ENCODE measurements at regions not wholly inside any gene's neighbourhood (a gene's known extent, or its start where the extent isn't known, plus 50 kb on each side); places are given as distances from the start of the nearest gene placed in this dataset.

DNA sequence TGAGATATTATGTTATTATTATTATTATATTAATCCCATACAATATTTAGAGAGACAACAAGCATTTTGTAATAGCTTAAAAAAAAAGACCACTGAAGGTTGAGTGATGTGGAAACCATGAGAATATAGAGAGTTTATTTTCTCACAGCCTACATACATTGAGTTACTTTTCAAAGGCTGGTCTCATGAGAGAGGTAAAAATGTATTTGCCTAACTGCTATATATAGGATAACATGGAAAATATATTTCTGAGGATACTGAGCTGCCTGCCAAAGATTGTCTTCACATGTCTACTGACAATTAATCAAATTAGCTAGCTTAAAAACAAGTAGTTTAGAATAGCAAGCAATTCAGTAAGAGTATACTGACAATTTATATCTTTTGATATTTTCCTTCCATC, 192.2 kb upstream of the NRIP1 start:
- no peak for ATAC-seq
- in situ Hi-C loops (cut with HindIII; ENCODE audit: low pct_unique_long_range_greater_than_20kb, low sequenced_read_pairs) = no loop called here
- no TSS peak for BruUV-seq (replicated peaks)
- Histone ChIP-seq H3K27ac (ENCODE audit: low read length) (no peak overlapping the region), H3K4me3 (ENCODE audit: low read depth in 2 of 2, low read length in 2 of 2) (no peak overlapping the region), H3K4me1 (ENCODE audit: control insufficient read depth, insufficient read depth, low read length) (no peaks in the 10 kb centered on the region), H3K36me3 (ENCODE audit: control insufficient read depth, insufficient read depth, low read length) (no peaks in the 10 kb centered on the region), H3K9me3 (ENCODE audit: control insufficient read depth, insufficient read depth, low read depth, low read length) (no peaks in the 10 kb centered on the region), H3K27me3 (ENCODE audit: control insufficient read depth, insufficient read depth, low read length) (no peaks in the 10 kb centered on the region)
- POLR2A ChIA-PET = no interaction called here
- intact Hi-C loops (cut with micrococcal nuclease; ENCODE audit: unreplicated experiment) = no loop called here
- CTCF ChIA-PET = no interaction called here
- TF ChIP-seq, protein P1, sequence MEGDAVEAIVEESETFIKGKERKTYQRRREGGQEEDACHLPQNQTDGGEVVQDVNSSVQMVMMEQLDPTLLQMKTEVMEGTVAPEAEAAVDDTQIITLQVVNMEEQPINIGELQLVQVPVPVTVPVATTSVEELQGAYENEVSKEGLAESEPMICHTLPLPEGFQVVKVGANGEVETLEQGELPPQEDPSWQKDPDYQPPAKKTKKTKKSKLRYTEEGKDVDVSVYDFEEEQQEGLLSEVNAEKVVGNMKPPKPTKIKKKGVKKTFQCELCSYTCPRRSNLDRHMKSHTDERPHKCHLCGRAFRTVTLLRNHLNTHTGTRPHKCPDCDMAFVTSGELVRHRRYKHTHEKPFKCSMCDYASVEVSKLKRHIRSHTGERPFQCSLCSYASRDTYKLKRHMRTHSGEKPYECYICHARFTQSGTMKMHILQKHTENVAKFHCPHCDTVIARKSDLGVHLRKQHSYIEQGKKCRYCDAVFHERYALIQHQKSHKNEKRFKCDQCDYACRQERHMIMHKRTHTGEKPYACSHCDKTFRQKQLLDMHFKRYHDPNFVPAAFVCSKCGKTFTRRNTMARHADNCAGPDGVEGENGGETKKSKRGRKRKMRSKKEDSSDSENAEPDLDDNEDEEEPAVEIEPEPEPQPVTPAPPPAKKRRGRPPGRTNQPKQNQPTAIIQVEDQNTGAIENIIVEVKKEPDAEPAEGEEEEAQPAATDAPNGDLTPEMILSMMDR (IDR thresholded peaks at IDR 0.05) = no peak
- TF ChIP-seq TCF7L2 (IDR thresholded peaks at IDR 0.05; ENCODE audit: low read depth, low read length) (no peak), SIN3A (IDR thresholded peaks at IDR 0.05; ENCODE audit: borderline replicate concordance, insufficient read depth, low read depth, low read length) (no peak), POLR2AphosphoS5 (IDR thresholded peaks at IDR 0.05; ENCODE audit: low read depth, low read length) (no peak)
- TF ChIP-seq, protein P2, sequence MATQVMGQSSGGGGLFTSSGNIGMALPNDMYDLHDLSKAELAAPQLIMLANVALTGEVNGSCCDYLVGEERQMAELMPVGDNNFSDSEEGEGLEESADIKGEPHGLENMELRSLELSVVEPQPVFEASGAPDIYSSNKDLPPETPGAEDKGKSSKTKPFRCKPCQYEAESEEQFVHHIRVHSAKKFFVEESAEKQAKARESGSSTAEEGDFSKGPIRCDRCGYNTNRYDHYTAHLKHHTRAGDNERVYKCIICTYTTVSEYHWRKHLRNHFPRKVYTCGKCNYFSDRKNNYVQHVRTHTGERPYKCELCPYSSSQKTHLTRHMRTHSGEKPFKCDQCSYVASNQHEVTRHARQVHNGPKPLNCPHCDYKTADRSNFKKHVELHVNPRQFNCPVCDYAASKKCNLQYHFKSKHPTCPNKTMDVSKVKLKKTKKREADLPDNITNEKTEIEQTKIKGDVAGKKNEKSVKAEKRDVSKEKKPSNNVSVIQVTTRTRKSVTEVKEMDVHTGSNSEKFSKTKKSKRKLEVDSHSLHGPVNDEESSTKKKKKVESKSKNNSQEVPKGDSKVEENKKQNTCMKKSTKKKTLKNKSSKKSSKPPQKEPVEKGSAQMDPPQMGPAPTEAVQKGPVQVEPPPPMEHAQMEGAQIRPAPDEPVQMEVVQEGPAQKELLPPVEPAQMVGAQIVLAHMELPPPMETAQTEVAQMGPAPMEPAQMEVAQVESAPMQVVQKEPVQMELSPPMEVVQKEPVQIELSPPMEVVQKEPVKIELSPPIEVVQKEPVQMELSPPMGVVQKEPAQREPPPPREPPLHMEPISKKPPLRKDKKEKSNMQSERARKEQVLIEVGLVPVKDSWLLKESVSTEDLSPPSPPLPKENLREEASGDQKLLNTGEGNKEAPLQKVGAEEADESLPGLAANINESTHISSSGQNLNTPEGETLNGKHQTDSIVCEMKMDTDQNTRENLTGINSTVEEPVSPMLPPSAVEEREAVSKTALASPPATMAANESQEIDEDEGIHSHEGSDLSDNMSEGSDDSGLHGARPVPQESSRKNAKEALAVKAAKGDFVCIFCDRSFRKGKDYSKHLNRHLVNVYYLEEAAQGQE (IDR thresholded peaks at IDR 0.05; ENCODE audit: insufficient read depth in 1 of 2, low read depth in 2 of 2, low read length in 1 of 2) = no peak
- no peak for DNase-seq (ENCODE audit: low read depth, low spot score)

DNA sequence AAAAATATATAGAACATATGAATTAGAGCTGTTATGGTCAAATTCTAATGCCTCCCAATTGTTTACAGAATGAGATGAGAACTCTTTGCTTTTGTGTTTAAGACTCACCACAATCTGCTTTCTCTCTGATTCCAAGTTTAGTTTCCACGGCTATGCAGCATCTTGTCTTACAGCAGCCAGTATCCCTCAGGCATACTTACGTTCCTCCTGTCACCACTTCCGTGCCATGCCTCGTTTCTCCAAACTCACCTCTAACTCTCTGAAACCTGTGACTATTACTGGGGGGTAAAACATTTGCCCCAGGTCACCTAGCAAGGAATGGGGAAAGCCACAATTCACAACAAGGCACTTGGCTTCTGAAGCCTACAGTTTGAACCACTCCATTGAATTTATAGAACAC, 192.8 kb upstream of the NRIP1 start:
- in situ Hi-C loops (cut with HindIII; ENCODE audit: low pct_unique_long_range_greater_than_20kb, low sequenced_read_pairs) (no loop called here), intact Hi-C loops (cut with micrococcal nuclease; ENCODE audit: unreplicated experiment) (no loop called here)
- Histone ChIP-seq H3K9me3 (ENCODE audit: control insufficient read depth, insufficient read depth, low read depth, low read length) (no peaks in the 10 kb centered on the region), H3K4me1 (ENCODE audit: control insufficient read depth, insufficient read depth, low read length) (no peaks in the 10 kb centered on the region), H3K27me3 (ENCODE audit: control insufficient read depth, insufficient read depth, low read length) (no peaks in the 10 kb centered on the region), H3K4me3 (ENCODE audit: low read depth in 2 of 2, low read length in 2 of 2) (no peak overlapping the region), H3K36me3 (ENCODE audit: control insufficient read depth, insufficient read depth, low read length) (no peaks in the 10 kb centered on the region), H3K27ac (ENCODE audit: low read length) (no peak overlapping the region)
- POLR2A ChIA-PET = no interaction called here
- DNase-seq (ENCODE audit: low read depth, low spot score) = no peak
- BruUV-seq (replicated peaks) = no TSS peak
- TF ChIP-seq, protein P2 (IDR thresholded peaks at IDR 0.05; ENCODE audit: insufficient read depth in 1 of 2, low read depth in 2 of 2, low read length in 1 of 2) = no peak
- TF ChIP-seq, protein P1 (IDR thresholded peaks at IDR 0.05) = no peak
- TF ChIP-seq POLR2AphosphoS5 (IDR thresholded peaks at IDR 0.05; ENCODE audit: low read depth, low read length) = no peak
- no peak for TF ChIP-seq SIN3A (IDR thresholded peaks at IDR 0.05; ENCODE audit: borderline replicate concordance, insufficient read depth, low read depth, low read length)
- no peak for TF ChIP-seq TCF7L2 (IDR thresholded peaks at IDR 0.05; ENCODE audit: low read depth, low read length)
- no peak for ATAC-seq
- CTCF ChIA-PET = no interaction called here

Measured in Panc1 (cell line).